Breast epithelium (tissue), 4 donors: ENCODE measurements at regions not wholly inside any gene's neighbourhood (a gene's known extent, or its start where the extent isn't known, plus 50 kb on each side); places are given as distances from the start of the nearest gene placed in this dataset.

ENCODE experiments used
- DNase-seq, 2 donors: peaks; one replicate each; pipeline ENCODE4 v3.0.0-alpha.2; 2019; ENCODE audit warnings: low spot score in 2 of 2
- H3K27ac ChIP-seq, 2 donors: fragments of 200-600 bp; sonication (generic) in 1 of 2; one replicate each; pipeline ENCODE4 v1.5.1; 2016 to 2019; ENCODE audit warnings: mild to moderate bottlenecking in 1 of 2
- H3K27me3 ChIP-seq, 2 donors: fragments of 200-600 bp; sonication (generic) in 1 of 2; one replicate each; pipeline versions ENCODE4 v1.5.1 to v1.6.0; 2017 to 2019; ENCODE audit warnings: control low read depth in 1 of 2, mild to moderate bottlenecking in 1 of 2
- H3K36me3 ChIP-seq: fragments of 200-600 bp; one replicate; pipeline ENCODE4 v1.5.1; 2019
- H3K4me1 ChIP-seq, 2 donors: fragments of 200-600 bp; sonication (generic); one replicate each; pipeline ENCODE4 v1.5.1; 2016 to 2019; ENCODE audit warnings: control low read depth in 1 of 2
- H3K4me3 ChIP-seq, 3 donors: fragments of 200-600 bp; sonication (generic); 1 replicate in 2 of 3; 2 replicates in 1 of 3; pipeline ENCODE4 v1.5.1; 2016 to 2019; ENCODE audit warnings: mild to moderate bottlenecking in 3 of 3, moderate library complexity in 2 of 3
- H3K9me3 ChIP-seq, 2 donors: fragments of 200-600 bp; sonication (generic) in 1 of 2; one replicate each; pipeline ENCODE4 v1.5.1; 2016 to 2019; ENCODE audit warnings: control low read depth in 1 of 2
- POLR2A ChIP-seq: fragments of 450-650 bp; IDR thresholded peaks from one replicate; pipeline ENCODE4 v1.6.1; 2016; ENCODE audit warnings: antibody characterized with exemption, mild to moderate bottlenecking, moderate library complexity
- POLR2AphosphoS5 ChIP-seq, 3 donors: sonication (generic); formaldehyde crosslinking; IDR thresholded peaks; one replicate each; pipeline ENCODE4 v1.6.1; 2017; ENCODE audit warnings: antibody characterized with exemption in 3 of 3
- intact Hi-C: fragments of 100-400 bp; cut with DNase I; formaldehyde crosslinking; loops from one replicate; pipeline ENCODE4 v1.15.1; 2023; ENCODE audit warnings: low total_unique reads
- TF ChIP-seq, protein P1 (sequence below), 3 donors: fragments of 450-650 bp; IDR thresholded peaks; one replicate each; pipeline ENCODE4 v1.5.1; 2016 to 2017; ENCODE audit warnings: antibody characterized with exemption in 3 of 3, mild to moderate bottlenecking in 3 of 3, moderate library complexity in 3 of 3

GRCh38 chr3:95387242-95388021 lies 1324.6 kb downstream of the NSUN3 start:
- H3K9me3 ChIP-seq: no peaks in the 10 kb centered on the region
- H3K27ac ChIP-seq: no peak overlapping the region
- TF ChIP-seq POLR2AphosphoS5 (IDR thresholded peaks at IDR 0.05): no peak
- TF ChIP-seq POLR2A: no peak
- TF ChIP-seq, protein P1, sequence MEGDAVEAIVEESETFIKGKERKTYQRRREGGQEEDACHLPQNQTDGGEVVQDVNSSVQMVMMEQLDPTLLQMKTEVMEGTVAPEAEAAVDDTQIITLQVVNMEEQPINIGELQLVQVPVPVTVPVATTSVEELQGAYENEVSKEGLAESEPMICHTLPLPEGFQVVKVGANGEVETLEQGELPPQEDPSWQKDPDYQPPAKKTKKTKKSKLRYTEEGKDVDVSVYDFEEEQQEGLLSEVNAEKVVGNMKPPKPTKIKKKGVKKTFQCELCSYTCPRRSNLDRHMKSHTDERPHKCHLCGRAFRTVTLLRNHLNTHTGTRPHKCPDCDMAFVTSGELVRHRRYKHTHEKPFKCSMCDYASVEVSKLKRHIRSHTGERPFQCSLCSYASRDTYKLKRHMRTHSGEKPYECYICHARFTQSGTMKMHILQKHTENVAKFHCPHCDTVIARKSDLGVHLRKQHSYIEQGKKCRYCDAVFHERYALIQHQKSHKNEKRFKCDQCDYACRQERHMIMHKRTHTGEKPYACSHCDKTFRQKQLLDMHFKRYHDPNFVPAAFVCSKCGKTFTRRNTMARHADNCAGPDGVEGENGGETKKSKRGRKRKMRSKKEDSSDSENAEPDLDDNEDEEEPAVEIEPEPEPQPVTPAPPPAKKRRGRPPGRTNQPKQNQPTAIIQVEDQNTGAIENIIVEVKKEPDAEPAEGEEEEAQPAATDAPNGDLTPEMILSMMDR (IDR thresholded peaks at IDR 0.05): no peak
- intact Hi-C loops: no loop called here
- H3K36me3 ChIP-seq: no peaks in the 10 kb centered on the region
- no peak for DNase-seq
- no peaks in the 10 kb centered on the region for H3K4me1 ChIP-seq
- no peak overlapping the region for H3K4me3 ChIP-seq
- H3K27me3 ChIP-seq: no peaks in the 10 kb centered on the region

DNA sequence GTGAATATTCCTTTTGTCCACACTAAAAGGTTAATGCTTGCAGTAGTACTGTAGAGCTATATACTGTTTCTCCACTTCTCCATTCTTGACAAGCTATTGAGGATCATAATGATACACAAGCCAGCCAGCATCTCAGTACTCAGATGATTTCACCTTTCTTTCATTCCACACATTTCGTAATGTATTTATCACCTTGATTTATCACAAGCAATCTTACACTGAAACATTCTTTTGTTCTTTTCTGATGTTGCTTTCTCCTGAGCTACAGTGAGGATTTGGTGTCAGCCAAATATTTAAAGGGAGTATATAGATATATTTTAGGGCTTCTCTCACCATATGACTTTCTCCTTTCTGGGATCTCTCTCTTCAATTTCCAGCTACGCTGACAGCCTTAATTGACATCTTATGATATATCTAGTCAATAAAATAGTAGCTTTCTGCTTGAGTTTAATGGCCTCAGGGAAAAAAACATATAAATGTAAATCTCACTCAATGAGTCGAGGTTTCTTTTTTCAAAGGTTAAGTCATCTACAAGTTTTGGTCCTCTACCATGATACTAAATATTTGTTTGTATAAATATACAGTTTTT lies 1327.0 kb downstream of the NSUN3 start:
- no peak for DNase-seq
- TF ChIP-seq POLR2AphosphoS5 (IDR thresholded peaks at IDR 0.05) (no peak), POLR2A (no peak)
- TF ChIP-seq, protein P1 (IDR thresholded peaks at IDR 0.05): no peak

DNA sequence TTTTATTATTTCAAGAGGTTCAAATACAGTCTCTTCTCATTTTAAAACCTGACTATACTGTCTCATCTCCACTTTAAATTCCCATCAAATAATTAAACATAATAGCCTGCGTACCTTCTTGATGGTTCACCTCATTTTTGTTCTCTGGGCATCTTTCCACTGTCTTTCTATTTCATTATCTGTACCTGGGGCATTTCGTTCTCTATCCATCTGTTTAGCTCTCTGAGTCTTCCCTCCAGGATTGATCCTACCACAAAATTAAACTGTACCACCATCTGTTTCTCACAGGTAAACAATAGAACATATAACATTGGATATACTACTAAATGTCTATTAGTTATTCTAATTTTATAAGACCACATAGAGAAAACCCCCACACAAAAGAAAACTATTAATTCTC lies 1331.4 kb downstream of the NSUN3 start:
- TF ChIP-seq, protein P1 (IDR thresholded peaks at IDR 0.05): no peak
- no peak for TF ChIP-seq POLR2AphosphoS5 (IDR thresholded peaks at IDR 0.05)
- TF ChIP-seq POLR2A: no peak
- no peaks in the 10 kb centered on the region for H3K36me3 ChIP-seq
- DNase-seq: no peak
- no peak overlapping the region for H3K4me3 ChIP-seq
- no peak overlapping the region for H3K27ac ChIP-seq
- intact Hi-C loops: no loop called here
- no peaks in the 10 kb centered on the region for H3K9me3 ChIP-seq
- no peaks in the 10 kb centered on the region for H3K27me3 ChIP-seq
- no peaks in the 10 kb centered on the region for H3K4me1 ChIP-seq

More for the DNA sequence above, 1327.0 kb downstream of the NSUN3 start:
- Histone ChIP-seq H3K4me3 (no peak overlapping the region), H3K36me3 (no peaks in the 10 kb centered on the region), H3K9me3 (no peaks in the 10 kb centered on the region), H3K27me3 (no peaks in the 10 kb centered on the region), H3K4me1 (no peaks in the 10 kb centered on the region), H3K27ac (no peak overlapping the region)
- intact Hi-C loops: no loop called here

DNA sequence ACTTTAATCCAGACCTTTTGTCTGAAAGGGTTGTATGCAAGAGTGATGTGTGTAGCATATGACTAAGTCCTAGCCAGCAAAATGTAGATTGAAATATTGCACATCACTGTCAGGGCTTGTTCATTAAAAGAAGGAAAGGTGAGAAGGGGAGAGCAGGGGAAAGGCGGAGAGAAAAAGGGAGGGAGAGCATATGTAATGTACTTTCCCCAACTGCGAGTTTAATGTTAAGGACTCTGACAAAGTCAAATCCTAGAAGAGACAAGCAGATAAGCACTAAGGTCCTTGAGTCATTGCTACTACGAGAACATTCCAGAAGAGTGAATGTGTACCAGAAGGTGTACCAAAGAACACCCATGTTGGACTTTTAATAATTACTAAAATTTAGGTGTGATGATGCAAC lies 1336.7 kb downstream of the NSUN3 start:
- H3K4me3 ChIP-seq: no peak overlapping the region
- H3K27ac ChIP-seq: no peak overlapping the region
- H3K4me1 ChIP-seq: no peaks in the 10 kb centered on the region
- no peaks in the 10 kb centered on the region for H3K9me3 ChIP-seq
- TF ChIP-seq, protein P1 (IDR thresholded peaks at IDR 0.05): no peak
- TF ChIP-seq POLR2A: no peak
- TF ChIP-seq POLR2AphosphoS5 (IDR thresholded peaks at IDR 0.05): no peak
- H3K27me3 ChIP-seq: no peaks in the 10 kb centered on the region
- intact Hi-C loops: no loop called here
- no peak for DNase-seq
- no peaks in the 10 kb centered on the region for H3K36me3 ChIP-seq

DNA sequence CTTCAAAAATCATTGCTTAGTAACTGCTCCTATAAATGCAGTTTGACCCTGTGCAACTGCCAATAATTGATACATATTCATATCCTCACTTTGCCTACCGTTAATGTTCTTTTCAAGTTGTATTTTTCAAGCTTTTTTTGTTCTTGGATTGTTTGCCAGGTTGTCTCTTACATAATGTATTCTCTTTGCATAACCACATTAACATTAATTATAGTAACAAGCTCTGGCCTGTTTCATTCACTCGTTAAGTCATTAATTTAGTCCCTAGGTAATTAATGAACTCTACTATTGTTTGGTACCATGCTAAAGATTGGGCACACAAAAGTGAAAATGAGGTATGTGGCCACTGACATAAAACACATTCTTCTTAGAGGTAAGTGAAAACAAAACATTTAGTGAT lies 1338.8 kb downstream of the NSUN3 start:
- no peak overlapping the region for H3K27ac ChIP-seq
- no peaks in the 10 kb centered on the region for H3K27me3 ChIP-seq
- no peaks in the 10 kb centered on the region for H3K36me3 ChIP-seq
- no peak overlapping the region for H3K4me3 ChIP-seq
- H3K4me1 ChIP-seq: no peaks in the 10 kb centered on the region
- TF ChIP-seq POLR2AphosphoS5 (IDR thresholded peaks at IDR 0.05): no peak
- TF ChIP-seq, protein P1 (IDR thresholded peaks at IDR 0.05): no peak
- TF ChIP-seq POLR2A: no peak
- DNase-seq: no peak
- H3K9me3 ChIP-seq: no peaks in the 10 kb centered on the region
- intact Hi-C loops: no loop called here
